ENCODE measurements at regions not wholly inside any gene's neighbourhood (a gene's known extent, or its start where the extent isn't known, plus 50 kb on each side); places are given as distances from the start of the nearest gene placed in this dataset.
A peak's percentile ranks its signal among the peaks of the same experiment; 100 is the strongest.

- H2BK20ac ChIP-seq (ENCODE audit: low read depth, low read length, poor library complexity, severe bottlenecking) = no peak overlapping the region
- Mint-ChIP-seq H3K27me3 (ENCODE audit: low read depth) (peaks cover 16% of the 10 kb centered on the region), H3K36me3 (ENCODE audit: insufficient read depth in 1 of 3, low read depth in 3 of 3) (no peaks in the 10 kb centered on the region), H3K4me1 (peaks cover 35 to 42% of the 10 kb centered on the region in 2 experiments), H3K4me3 (no peak overlapping the region), H3K27ac (peak overlapping the region in 1 of 3 experiments; percentile 62; a peak in 1 of 7 replicates), H3K9me3 (no peaks in the 10 kb centered on the region; a peak in 3 of 5 replicates)
- H2BK12ac ChIP-seq (ENCODE audit: insufficient read length, low read depth, low read length) = no peak overlapping the region
- H3K14ac ChIP-seq (ENCODE audit: insufficient read depth, low read length) = no peak overlapping the region
- no peak overlapping the region for H4K5ac ChIP-seq (ENCODE audit: insufficient read length, low read depth, low read length)
- no peaks in the 10 kb centered on the region for H3K27me3 ChIP-seq (ENCODE audit: insufficient read depth, low read length)
- no peak overlapping the region for H3K27ac ChIP-seq (ENCODE audit: insufficient read length, low read depth, low read length)
- no peak overlapping the region for H3K4me2 ChIP-seq (ENCODE audit: insufficient read depth, insufficient read length, low read length)
- no peak overlapping the region for H3K9ac ChIP-seq (ENCODE audit: extremely low read depth, insufficient read length, low read length)
- H3K4ac ChIP-seq (ENCODE audit: low read depth, low read length) = no peak overlapping the region
- no peak overlapping the region for H3K56ac ChIP-seq (ENCODE audit: insufficient read length, low read depth, low read length)
- no peaks in the 10 kb centered on the region for H3K79me1 ChIP-seq (ENCODE audit: insufficient read depth, low read depth, low read length, poor library complexity, severe bottlenecking)
- no peak for TF ChIP-seq CTCF (conservative IDR thresholded peaks at IDR 0.05)
- H2AFZ ChIP-seq (ENCODE audit: low read length) = no peak overlapping the region
- no peak overlapping the region for H2BK5ac ChIP-seq (ENCODE audit: insufficient read length, low read length)
- WGBS (ENCODE audit: extremely low coverage, insufficient read length, low lambda C conversion rate) = no CpG with 5 or more reads among the region's 5 CpGs
- H4K91ac ChIP-seq (ENCODE audit: insufficient read length, low read depth, low read length) = no peak overlapping the region
- H3T11ph ChIP-seq (ENCODE audit: low read length) = no peak overlapping the region
- H2BK15ac ChIP-seq (ENCODE audit: low read depth, low read length) = no peak overlapping the region
- no peak overlapping the region for H3K23ac ChIP-seq (ENCODE audit: insufficient read length, low read depth, low read length)
- H2BK120ac ChIP-seq (ENCODE audit: low read depth, low read length, poor library complexity, severe bottlenecking) = no peak overlapping the region
- no peaks in the 10 kb centered on the region for H3K9me3 ChIP-seq (ENCODE audit: control insufficient read depth, low read depth, low read length)
- no peak overlapping the region for H2AK5ac ChIP-seq (ENCODE audit: insufficient read length, low read length)
- no peak for DNase-seq
- H3K79me2 ChIP-seq (ENCODE audit: insufficient read depth, low read length) = no peaks in the 10 kb centered on the region
- peaks cover 4% of the 10 kb centered on the region for H3K23me2 ChIP-seq (ENCODE audit: insufficient read length, low read depth, low read length, poor library complexity, severe bottlenecking)
- H3K4me1 ChIP-seq (ENCODE audit: insufficient read depth, low read length) = peaks cover 8% of the 10 kb centered on the region; the same call in 1 of the 2 replicates
- no peaks in the 10 kb centered on the region for H4K20me1 ChIP-seq (ENCODE audit: control insufficient read depth, insufficient read depth, insufficient read length)
- no peak overlapping the region for H3K18ac ChIP-seq (ENCODE audit: insufficient read length, low read depth, low read length)
- H4K8ac ChIP-seq (replicated peaks; ENCODE audit: insufficient read length, low read depth, low read length) = no peak overlapping the region
These were observed 106.7 kb upstream of the MED13L start for GRCh38 chr12:116384175-116384574.
